Heart left ventricle (tissue), 16 donors: ENCODE measurements at regions not wholly inside any gene's neighbourhood (a gene's known extent, or its start where the extent isn't known, plus 50 kb on each side); places are given as distances from the start of the nearest gene placed in this dataset.

ENCODE experiments used
- ATAC-seq, 4 donors: fragments of 200-7000 bp; cut with Tn5 transposase; one replicate each; pipeline ENCODE4 v1.9.1; 2020 to 2022; ENCODE audit warnings: moderate library complexity in 4 of 4, mild to moderate bottlenecking in 3 of 4, moderate number of reproducible peaks in 1 of 4
- DNase-seq, 5 donors: peaks; one replicate each; pipeline ENCODE4 v3.0.0-alpha.2; 2020
- H3K27ac ChIP-seq, 12 donors: fragments of 200-600 bp; sonication (generic) in 4 of 12; one replicate each; pipeline versions ENCODE4 v1.5.0 to v1.8.0; 2016 to 2022; ENCODE audit warnings: mild to moderate bottlenecking in 2 of 12
- H3K27me3 ChIP-seq, 9 donors: fragments of 200-600 bp; sonication (generic) in 2 of 9; one replicate each; pipeline versions ENCODE4 v1.5.1 to v1.8.0; 2016 to 2022; ENCODE audit warnings: mild to moderate bottlenecking in 3 of 9
- H3K36me3 ChIP-seq, 9 donors: fragments of 200-600 bp; sonication (generic) in 2 of 9; one replicate each; pipeline versions ENCODE4 v1.5.0 to v1.8.0; 2018 to 2022; ENCODE audit warnings: mild to moderate bottlenecking in 2 of 9
- H3K4me1 ChIP-seq, 12 donors: fragments of 200-600 bp; sonication (generic) in 4 of 12; one replicate each; pipeline versions ENCODE4 v1.5.0 to v1.8.0; 2016 to 2022; ENCODE audit warnings: mild to moderate bottlenecking in 3 of 12
- H3K4me3 ChIP-seq, 12 donors: fragments of 200-600 bp; sonication (generic) in 4 of 12; one replicate each; pipeline versions ENCODE4 v1.5.0 to v1.8.0; 2017 to 2022; ENCODE audit warnings: mild to moderate bottlenecking in 9 of 12, moderate library complexity in 4 of 12
- H3K9me3 ChIP-seq, 12 donors: fragments of 200-600 bp; sonication (generic) in 4 of 12; one replicate each; pipeline versions ENCODE4 v1.5.0 to v1.8.0; 2016 to 2022; ENCODE audit warnings: mild to moderate bottlenecking in 1 of 12
- POLR2A ChIP-seq, 2 donors: fragments of 450-650 bp; IDR thresholded peaks; one replicate each; pipeline ENCODE4 v1.6.1; 2017; ENCODE audit warnings: antibody characterized with exemption in 2 of 2, mild to moderate bottlenecking in 2 of 2, moderate library complexity in 2 of 2
- WGBS, 4 donors: extraction: QIAGEN DNeasy Blood & Tissue Kit in 2 of 4; methylation state at CpG; one replicate each; pipeline versions ENCODE4 v1.1.5 to v1.1.7; 2013 to 2018; 5-methylcytosine and 5-hydroxymethylcytosine counted together
- intact Hi-C, 10 donors: fragments of 100-400 bp; cut with DNase I; formaldehyde crosslinking; loops; one replicate each; pipeline versions ENCODE4 v1.11.1 to v1.14.2; 2022
- TF ChIP-seq, protein P1 (sequence below), 12 donors: fragments of 200-600 bp; sonication (generic) in 4 of 12; IDR thresholded peaks; one replicate each; pipeline versions ENCODE4 v1.5.0 to v1.8.0; 2018 to 2022; ENCODE audit warnings: antibody characterized with exemption in 12 of 12, mild to moderate bottlenecking in 5 of 12
- donor health status: ischemic (EF 13 %, LVEDD 7.1; RV severe dilation, severe dysfunction).
- donor health status: healthy with polysubstance abuse.
- donor health status: DM: no; HTN: yes; CAD: no.
- donor health status: DM: no; HTN: no; CAD: no.
- donor health status: ischemic (EF 25% LVEDD 6.9; RV normal size, moderate dysfunction).
- donor health status: ischemic (EF 25% LVEDD 5.7; RV mildly dilated, moderate dysfunction).
- donor health status: healthy.
- donor health status: DM: yes; HTN: yes; CAD: no.
- donor health status: ischemic (EF 35%, LVEDD 5.7; RV mildly dilated, moderate dysfunction).
- donor health status: nonischemic (EF 11% LVEDD 7.7; RV severe dilation, severe dysfunction).
- donor health status: DM: yes; HTN: yes; CAD: no.
- donor health status: PGD.
- donor health status: ischemic (EF 29% LVEDD 5.4; RV normal size, mild dysfunction).
- donor health status: nonischemic (EF 23%, LVEDD 6.1; RV moderate dilation, normal function).

- Histone ChIP-seq H3K4me1 (no peaks in the 10 kb centered on the region), H3K36me3 (no peaks in the 10 kb centered on the region), H3K27me3 (peaks cover 0 to 4% (median 0%) of the 10 kb centered on the region in 9 donors), H3K4me3 (no peak overlapping the region), H3K9me3 (no peaks in the 10 kb centered on the region), H3K27ac (no peak overlapping the region)
- ATAC-seq (no peak), DNase-seq (no peak)
- WGBS, 4 donors = 64 to 93% (median 83%) methylated on average over 3 of the region's 3 CpGs
- intact Hi-C loops = no loop called here
- TF ChIP-seq POLR2A (IDR thresholded peaks at IDR 0.05) = no peak
- TF ChIP-seq, protein P1, sequence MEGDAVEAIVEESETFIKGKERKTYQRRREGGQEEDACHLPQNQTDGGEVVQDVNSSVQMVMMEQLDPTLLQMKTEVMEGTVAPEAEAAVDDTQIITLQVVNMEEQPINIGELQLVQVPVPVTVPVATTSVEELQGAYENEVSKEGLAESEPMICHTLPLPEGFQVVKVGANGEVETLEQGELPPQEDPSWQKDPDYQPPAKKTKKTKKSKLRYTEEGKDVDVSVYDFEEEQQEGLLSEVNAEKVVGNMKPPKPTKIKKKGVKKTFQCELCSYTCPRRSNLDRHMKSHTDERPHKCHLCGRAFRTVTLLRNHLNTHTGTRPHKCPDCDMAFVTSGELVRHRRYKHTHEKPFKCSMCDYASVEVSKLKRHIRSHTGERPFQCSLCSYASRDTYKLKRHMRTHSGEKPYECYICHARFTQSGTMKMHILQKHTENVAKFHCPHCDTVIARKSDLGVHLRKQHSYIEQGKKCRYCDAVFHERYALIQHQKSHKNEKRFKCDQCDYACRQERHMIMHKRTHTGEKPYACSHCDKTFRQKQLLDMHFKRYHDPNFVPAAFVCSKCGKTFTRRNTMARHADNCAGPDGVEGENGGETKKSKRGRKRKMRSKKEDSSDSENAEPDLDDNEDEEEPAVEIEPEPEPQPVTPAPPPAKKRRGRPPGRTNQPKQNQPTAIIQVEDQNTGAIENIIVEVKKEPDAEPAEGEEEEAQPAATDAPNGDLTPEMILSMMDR (IDR thresholded peaks at IDR 0.05) = no peak
Observed at GRCh38 chr7:21149809-21150208, 278.1 kb upstream of the SP4 start.

DNA sequence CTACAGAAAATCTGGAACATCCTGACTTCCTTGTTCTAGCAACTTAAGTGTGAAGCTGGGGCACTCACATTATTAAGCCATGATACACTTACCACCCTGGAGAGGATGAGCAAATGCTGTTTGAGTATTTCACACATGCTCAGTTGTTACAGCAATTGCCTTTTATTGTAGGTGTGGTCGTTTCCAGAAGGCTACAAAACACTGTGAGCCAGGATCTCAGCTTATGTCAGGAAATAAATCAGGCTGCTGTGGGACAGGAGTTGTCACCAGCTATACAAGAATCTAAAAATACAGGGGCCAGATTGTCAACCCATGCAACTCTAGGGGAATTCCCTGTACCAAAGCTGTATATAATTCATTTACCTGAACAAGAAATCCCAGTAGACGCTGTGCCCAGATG lies 273.3 kb upstream of the SP4 start:
- Histone ChIP-seq H3K9me3 (no peaks in the 10 kb centered on the region), H3K4me3 (no peak overlapping the region), H3K4me1 (no peaks in the 10 kb centered on the region), H3K27me3 (peaks cover 0 to 2% (median 0%) of the 10 kb centered on the region in 9 donors), H3K27ac (no peak overlapping the region), H3K36me3 (no peaks in the 10 kb centered on the region)
- 34 to 53% (median 51%) methylated on average over 2 of the region's 2 CpGs for WGBS, 4 donors
- TF ChIP-seq, protein P1 (IDR thresholded peaks at IDR 0.05) = no peak
- TF ChIP-seq POLR2A (IDR thresholded peaks at IDR 0.05) = no peak
- DNase-seq (no peak), ATAC-seq (no peak)
- intact Hi-C loops = no loop called here

DNA sequence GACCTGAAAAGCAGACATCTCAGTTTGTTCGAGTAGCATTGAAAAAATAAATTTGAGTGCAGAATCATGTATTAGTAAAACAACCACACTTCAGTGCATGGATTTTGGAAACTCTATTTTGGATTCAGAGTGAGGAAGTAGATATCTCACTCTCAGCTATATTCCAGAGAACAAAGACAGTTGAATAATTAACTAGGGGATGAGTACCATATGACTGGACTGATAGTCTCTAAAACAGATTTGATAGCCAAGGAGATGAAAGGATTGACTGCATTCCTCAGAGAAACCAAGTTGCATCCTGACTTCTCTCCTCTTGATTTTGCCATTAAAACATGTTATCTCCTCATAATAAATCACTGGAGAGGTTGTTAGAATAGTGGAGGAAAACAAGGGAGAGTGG lies 268.4 kb upstream of the SP4 start:
- TF ChIP-seq, protein P1 (IDR thresholded peaks at IDR 0.05) = no peak
- no peak for TF ChIP-seq POLR2A (IDR thresholded peaks at IDR 0.05)
- H3K4me1 ChIP-seq = no peaks in the 10 kb centered on the region
- peaks cover 0 to 5% (median 0%) of the 10 kb centered on the region in 9 donors for H3K27me3 ChIP-seq
- H3K36me3 ChIP-seq = no peaks in the 10 kb centered on the region
- intact Hi-C loops = no loop called here
- ATAC-seq (no peak), DNase-seq (no peak)
- no peak overlapping the region for H3K27ac ChIP-seq
- no peak overlapping the region for H3K4me3 ChIP-seq
- WGBS, 4 donors = 73 to 90% (median 82%) methylated on average over 1 of the region's 1 CpG
- H3K9me3 ChIP-seq = no peaks in the 10 kb centered on the region

DNA sequence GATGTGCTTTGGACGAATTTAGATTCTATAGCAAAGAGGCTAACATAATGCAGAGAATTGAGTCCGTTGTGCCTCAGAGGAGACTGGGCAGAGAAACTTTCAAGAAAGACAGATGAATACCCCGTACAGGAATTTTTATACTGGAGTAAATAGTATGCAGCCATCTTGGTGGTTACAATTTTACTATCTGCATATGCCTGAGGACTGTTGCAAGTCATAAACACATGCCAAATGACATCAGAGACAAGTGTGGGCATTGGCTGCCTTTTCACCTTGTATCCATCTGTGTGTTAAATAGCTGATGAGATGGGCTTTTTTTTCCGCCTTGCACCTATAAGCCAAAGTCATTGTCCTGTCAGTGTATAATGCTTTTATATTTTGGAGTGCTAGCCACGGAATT lies 267.5 kb upstream of the SP4 start:
- no peak for TF ChIP-seq POLR2A (IDR thresholded peaks at IDR 0.05)
- TF ChIP-seq, protein P1 (IDR thresholded peaks at IDR 0.05) = no peak
- Histone ChIP-seq H3K4me3 (no peak overlapping the region), H3K27ac (no peak overlapping the region), H3K36me3 (no peaks in the 10 kb centered on the region), H3K4me1 (no peaks in the 10 kb centered on the region), H3K27me3 (peaks cover 0 to 6% (median 0%) of the 10 kb centered on the region in 9 donors), H3K9me3 (no peaks in the 10 kb centered on the region)
- intact Hi-C loops = loop anchor here in 1 of 10 donors (5.0 kb wide), 1 partner anchor 52 kb away; no protein-coding TSS in a partner anchor
- ATAC-seq (no peak), DNase-seq (no peak)
- WGBS, 4 donors = 58 to 83% (median 76%) methylated on average over 5 of the region's 5 CpGs
